GM12878 (cell line): ENCODE measurements at regions not wholly inside any gene's neighbourhood (a gene's known extent, or its start where the extent isn't known, plus 50 kb on each side); places are given as distances from the start of the nearest gene placed in this dataset.

ENCODE experiments used
- ATAC-seq: fragments of 200-7000 bp; cut with Tn5 transposase; 3 replicates; pipeline ENCODE4 v1.9.1; 2020; ENCODE audit warnings: mild to moderate bottlenecking, moderate library complexity
- BruUV-seq: library from RNA; stranded (reverse); fragments of 400-500 nt; replicated peaks from 2 replicates; lab custom pipeline; 2021; lab: Mats Ljungman, UMichigan
- CTCF ChIA-PET: fragments of 300-600 bp; sonication (Branson Sonifier 250); formaldehyde crosslinking; extraction: SDS; loops from one replicate; lab custom pipeline; 2021; ENCODE audit warnings: inconsistent platforms; lab: Yijun Ruan, JAX
- POLR2A ChIA-PET: fragments of 350-600 bp; formaldehyde crosslinking; extraction: SDS; loops from one replicate; lab custom pipeline; 2021; ENCODE audit warnings: inconsistent platforms; lab: Charles Lee
- RAD21 ChIA-PET: fragments of 300-600 bp; sonication (Branson Sonifier 250); formaldehyde crosslinking; loops from one replicate; lab custom pipeline; 2023; ENCODE audit warnings: antibody characterized with exemption; ENCODE audit not compliant: unreplicated experiment; lab: Charles Lee
- SMC1A ChIA-PET: fragments of 300-600 bp; sonication (Branson Sonifier 250); formaldehyde crosslinking; loops from one replicate; lab custom pipeline; 2023; ENCODE audit not compliant: unreplicated experiment, uncharacterized antibody; lab: Charles Lee
- DNase-seq: peaks from one replicate; pipeline ENCODE4 v3.0.0-alpha.2; 2011; ENCODE audit warnings: low read depth, low spot score
- FAIRE-seq: peaks from 3 replicates; lab custom pipeline; 2011; peaks lifted over from hg19 to GRCh38; lab: Jason Lieb, UNC
- H2AFZ ChIP-seq: 2 replicates; pipeline ENCODE4 v1.6.0; 2011; ENCODE audit warnings: low read depth, low read length, control low read depth; ENCODE audit not compliant: control insufficient read depth
- H3K27ac ChIP-seq: 2 replicates; pipeline ENCODE4 v1.5.1; 2011; ENCODE audit warnings: control low read depth; ENCODE audit not compliant: control insufficient read depth, insufficient read depth
- H3K27me3 ChIP-seq, 2 experiments: replicated peaks in 1 of 2; 2 replicates each; pipeline versions ENCODE4 v1.6.0 to v1.6.1; 2011; ENCODE audit warnings: low read length in 1 of 2; ENCODE audit not compliant: control insufficient read depth in 2 of 2, insufficient read depth in 2 of 2
- H3K36me3 ChIP-seq, 2 experiments: 2 replicates each; pipeline ENCODE4 v1.5.1; 2011; ENCODE audit warnings: low read length in 1 of 2; ENCODE audit not compliant: control insufficient read depth in 2 of 2, insufficient read depth in 2 of 2
- H3K4me1 ChIP-seq: 2 replicates; pipeline ENCODE4 v1.6.1; 2011; ENCODE audit warnings: mild to moderate bottlenecking, low read length, moderate library complexity, mixed read lengths; ENCODE audit not compliant: control insufficient read depth, insufficient read depth
- H3K4me2 ChIP-seq: 2 replicates; pipeline ENCODE4 v1.6.0; 2011; ENCODE audit warnings: control low read depth; ENCODE audit not compliant: control insufficient read depth, insufficient read depth
- H3K4me3 ChIP-seq: fragments of 200-600 bp; sonication (generic); 2 replicates; pipeline ENCODE4 v1.5.1; 2016
- H3K79me2 ChIP-seq: 2 replicates; pipeline ENCODE4 v1.6.0; 2011; ENCODE audit warnings: low read length; ENCODE audit not compliant: control insufficient read depth, insufficient read depth
- H3K9ac ChIP-seq: 2 replicates; pipeline ENCODE4 v1.8.0; 2011; ENCODE audit warnings: low read length, control low read depth, mixed read lengths; ENCODE audit not compliant: control insufficient read depth, insufficient read depth
- H3K9me3 ChIP-seq: replicated peaks from 3 replicates; pipeline ENCODE4 v1.5.1; 2011; ENCODE audit warnings: mild to moderate bottlenecking, low read length; ENCODE audit not compliant: control insufficient read depth, insufficient read depth
- H4K20me1 ChIP-seq: 2 replicates; pipeline ENCODE4 v1.6.0; 2011; ENCODE audit not compliant: control insufficient read depth, insufficient read depth
- CREM ChIP-seq: IDR thresholded peaks from 2 replicates; pipeline ENCODE4 v1.6.1; 2014; ENCODE audit warnings: antibody characterized with exemption, low read depth
- MEF2B ChIP-seq: fragments of 450-650 bp; IDR thresholded peaks from 2 replicates; pipeline ENCODE4 v1.6.1; 2018; ENCODE audit warnings: mild to moderate bottlenecking, moderate library complexity; ENCODE audit not compliant: partially characterized antibody, poor library complexity, severe bottlenecking
- MLLT1 ChIP-seq: fragments of 450-650 bp; IDR thresholded peaks from 2 replicates; pipeline ENCODE4 v1.6.1; 2016; ENCODE audit warnings: mild to moderate bottlenecking
- WGBS: methylation state at CpG from one replicate; pipeline ENCODE4 v1.1.6; 2016; ENCODE audit warnings: low lambda C conversion rate; ENCODE audit not compliant: insufficient replicate concordance, insufficient coverage; ENCODE audit errors: missing lambda C conversion rate; 5-methylcytosine and 5-hydroxymethylcytosine counted together
- in situ Hi-C: fragments of 300-500 bp; cut with MboI; formaldehyde crosslinking; loops from 9 replicates; pipeline ENCODE4 v1.14.3; 2018; ENCODE audit warnings: mixed read lengths
- intact Hi-C: fragments of 100-400 bp; cut with micrococcal nuclease; formaldehyde crosslinking; loops from one replicate; pipeline ENCODE4 v1.14.2; 2022; ENCODE audit not compliant: unreplicated experiment
- TF ChIP-seq, protein P1 (sequence below), 3 experiments: IDR thresholded peaks in 2 of 3; conservative IDR thresholded peaks in 1 of 3; 2 replicates each; pipeline ENCODE4 v1.5.1; 2011; ENCODE audit warnings: low read depth in 3 of 3, low read length in 3 of 3, mild to moderate bottlenecking in 3 of 3, control low read depth in 2 of 3, moderate library complexity in 2 of 3, inconsistent platforms in 1 of 3, mixed read lengths in 1 of 3; ENCODE audit not compliant: control insufficient read depth in 2 of 3, insufficient read depth in 1 of 3; ENCODE audit errors: extremely low read depth in 1 of 3

DNA sequence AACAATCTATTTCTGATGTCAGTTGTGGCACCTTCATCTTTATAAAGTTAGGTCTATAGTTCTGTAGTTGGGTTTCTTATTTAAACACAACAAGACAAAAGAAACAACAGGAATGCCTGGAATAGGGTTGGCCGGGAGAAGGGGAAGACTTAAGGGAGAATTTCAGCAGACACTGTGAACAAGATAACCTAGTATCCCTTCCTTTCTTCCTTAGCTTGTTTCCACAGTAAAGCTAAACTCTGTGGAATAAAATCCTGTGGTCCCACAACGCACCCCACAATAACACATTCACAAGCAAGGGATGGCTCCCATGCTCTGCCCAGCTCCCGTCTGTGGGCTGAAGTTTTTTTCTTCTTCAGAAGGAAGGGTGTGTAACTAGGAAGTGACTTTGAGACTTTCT, 124.9 kb upstream of the SMARCA2 start:
- no peak overlapping the region for H3K9ac ChIP-seq
- H3K4me1 ChIP-seq: no peaks in the 10 kb centered on the region
- H3K79me2 ChIP-seq: no peaks in the 10 kb centered on the region
- no peaks in the 10 kb centered on the region; the same call in 2 of the 3 replicates for H3K9me3 ChIP-seq
- intact Hi-C loops: no loop called here
- ATAC-seq (no peak), FAIRE-seq (no peak), DNase-seq (no peak)
- H3K36me3 ChIP-seq: no peaks in the 10 kb centered on the region
- no peak overlapping the region for H3K4me3 ChIP-seq
- in situ Hi-C loops: no loop called here
- H3K27me3 ChIP-seq: no peaks in the 10 kb centered on the region
- H2AFZ ChIP-seq: no peak overlapping the region
- H3K27ac ChIP-seq: no peak overlapping the region
- ChIA-PET RAD21 (interaction anchor here (0.6 to 1.4 kb wide), 2 partner anchors 10 to 50 kb away, joined by 3 to 4 read pairs; no protein-coding TSS in a partner anchor), POLR2A (interaction anchor here (0.8 to 1.4 kb wide), 3 partner anchors 14 to 36 kb away, joined by 3 read pairs; no protein-coding TSS in a partner anchor), CTCF (interaction anchor here (0.9 to 1.5 kb wide), 2 partner anchors 12 to 42 kb away, joined by 3 to 4 read pairs; no protein-coding TSS in a partner anchor)
- no peaks in the 10 kb centered on the region for H4K20me1 ChIP-seq
- TF ChIP-seq CREM: no peak
- TF ChIP-seq, all 136 proteins: peak for 0
- H3K4me2 ChIP-seq: no peak overlapping the region
- no TSS peak for BruUV-seq
- SMC1A ChIA-PET: interaction anchor here (1.2 to 3.2 kb wide), 4 partner anchors 9 to 20 kb away, joined by 3 to 11 read pairs (median 4); no protein-coding TSS in a partner anchor
- WGBS: 97% methylated on average over 3 of the region's 3 CpGs

- no peaks in the 10 kb centered on the region for H4K20me1 ChIP-seq
- no peak overlapping the region for H3K4me3 ChIP-seq
- ChIA-PET RAD21 (interaction anchor here (1.4 kb wide), 1 partner anchor 11 kb away, joined by 4 read pairs; no protein-coding TSS in a partner anchor), SMC1A (interaction anchor here (0.9 to 3.2 kb wide), 5 partner anchors 8 to 25 kb away, joined by 3 to 11 read pairs (median 5); no protein-coding TSS in a partner anchor), CTCF (interaction anchor here (0.6 to 1.5 kb wide), 3 partner anchors 12 to 107 kb away, joined by 3 to 5 read pairs (median 4); no protein-coding TSS in a partner anchor), POLR2A (interaction anchor here (0.5 to 1.2 kb wide), 6 partner anchors 8 to 127 kb away, joined by 3 to 6 read pairs (median 4); no protein-coding TSS in a partner anchor)
- no peak for TF ChIP-seq MEF2B
- TF ChIP-seq MLLT1: no peak
- TF ChIP-seq, protein P1, sequence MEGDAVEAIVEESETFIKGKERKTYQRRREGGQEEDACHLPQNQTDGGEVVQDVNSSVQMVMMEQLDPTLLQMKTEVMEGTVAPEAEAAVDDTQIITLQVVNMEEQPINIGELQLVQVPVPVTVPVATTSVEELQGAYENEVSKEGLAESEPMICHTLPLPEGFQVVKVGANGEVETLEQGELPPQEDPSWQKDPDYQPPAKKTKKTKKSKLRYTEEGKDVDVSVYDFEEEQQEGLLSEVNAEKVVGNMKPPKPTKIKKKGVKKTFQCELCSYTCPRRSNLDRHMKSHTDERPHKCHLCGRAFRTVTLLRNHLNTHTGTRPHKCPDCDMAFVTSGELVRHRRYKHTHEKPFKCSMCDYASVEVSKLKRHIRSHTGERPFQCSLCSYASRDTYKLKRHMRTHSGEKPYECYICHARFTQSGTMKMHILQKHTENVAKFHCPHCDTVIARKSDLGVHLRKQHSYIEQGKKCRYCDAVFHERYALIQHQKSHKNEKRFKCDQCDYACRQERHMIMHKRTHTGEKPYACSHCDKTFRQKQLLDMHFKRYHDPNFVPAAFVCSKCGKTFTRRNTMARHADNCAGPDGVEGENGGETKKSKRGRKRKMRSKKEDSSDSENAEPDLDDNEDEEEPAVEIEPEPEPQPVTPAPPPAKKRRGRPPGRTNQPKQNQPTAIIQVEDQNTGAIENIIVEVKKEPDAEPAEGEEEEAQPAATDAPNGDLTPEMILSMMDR (IDR thresholded peaks at IDR 0.05 in 2 of 3, conservative IDR thresholded peaks at IDR 0.05 in 1 of 3; ENCODE audit: control insufficient read depth in 2 of 3, extremely low read depth in 1 of 3, insufficient read depth in 1 of 3, low read depth in 3 of 3, low read length in 3 of 3): no peak
- ATAC-seq (no peak), DNase-seq (no peak), FAIRE-seq (no peak)
- H3K9ac ChIP-seq: no peak overlapping the region
- no peak overlapping the region for H3K4me2 ChIP-seq
- no peaks in the 10 kb centered on the region for H3K36me3 ChIP-seq
- 67% methylated on average over 3 of the region's 3 CpGs for WGBS
- H3K9me3 ChIP-seq: no peaks in the 10 kb centered on the region; the same call in 2 of the 3 replicates
- H3K27me3 ChIP-seq: no peaks in the 10 kb centered on the region
- no peaks in the 10 kb centered on the region for H3K79me2 ChIP-seq
- BruUV-seq: no TSS peak
- H3K4me1 ChIP-seq: no peaks in the 10 kb centered on the region
- H3K27ac ChIP-seq: no peak overlapping the region
- no peak overlapping the region for H2AFZ ChIP-seq
- in situ Hi-C loops: no loop called here
- intact Hi-C loops: no loop called here
Observed at GRCh38 chr9:1890816-1891215, 124.3 kb upstream of the SMARCA2 start.
